H1 (cell line): ENCODE measurements at regions not wholly inside any gene's neighbourhood (a gene's known extent, or its start where the extent isn't known, plus 50 kb on each side); places are given as distances from the start of the nearest gene placed in this dataset.

Experiments
- CTCF ChIA-PET: fragments of 300-600 bp; sonication (Branson Sonifier 250); formaldehyde crosslinking; loops from one replicate; lab custom pipeline; 2021; ENCODE audit not compliant: partially characterized antibody; lab: Charles Lee
- POLR2A ChIA-PET: fragments of 300-600 bp; sonication (Branson Sonifier 250); formaldehyde crosslinking; loops from one replicate; lab custom pipeline; 2021; ENCODE audit warnings: inconsistent platforms; ENCODE audit not compliant: partially characterized antibody; lab: Charles Lee
- DNase-seq, 2 experiments: peaks; one replicate each; pipeline versions ENCODE4 v3.0.0 to v3.0.0-alpha.2; 2010 to 2022; ENCODE audit warnings: low spot score in 2 of 2, low read depth in 1 of 2, mixed read lengths in 1 of 2
- FAIRE-seq: peaks from 2 replicates; lab custom pipeline; 2011; peaks lifted over from hg19 to GRCh38; lab: Jason Lieb, UNC
- H2AFZ ChIP-seq: 2 replicates; pipeline ENCODE4 v1.8.1; 2012; ENCODE audit warnings: low read length, inconsistent platforms
- H2AK5ac ChIP-seq: 2 replicates; pipeline ENCODE4 v1.6.1; 2013; ENCODE audit warnings: low read depth, low read length
- H2BK120ac ChIP-seq: replicated peaks from 2 replicates; pipeline ENCODE3; 2013; ENCODE audit warnings: low read depth, low read length, inconsistent platforms
- H2BK12ac ChIP-seq: 2 replicates; pipeline ENCODE4 v1.6.1; 2013; ENCODE audit warnings: low read depth, low read length
- H2BK15ac ChIP-seq: 2 replicates; pipeline ENCODE4 v1.6.1; 2013; ENCODE audit warnings: low read length
- H2BK20ac ChIP-seq: 2 replicates; pipeline ENCODE4 v1.6.1; 2013; ENCODE audit warnings: low read length
- H2BK5ac ChIP-seq: 2 replicates; pipeline ENCODE4 v1.6.1; 2013; ENCODE audit warnings: low read depth, low read length
- H3K14ac ChIP-seq: 2 replicates; pipeline ENCODE4 v1.6.1; 2013; ENCODE audit warnings: inconsistent platforms; ENCODE audit not compliant: insufficient read length
- H3K18ac ChIP-seq: 2 replicates; pipeline ENCODE4 v1.6.1; 2013; ENCODE audit warnings: low read length; ENCODE audit errors: extremely low read depth
- H3K23ac ChIP-seq: 2 replicates; pipeline ENCODE4 v1.6.1; 2013; ENCODE audit warnings: inconsistent platforms; ENCODE audit not compliant: insufficient read length
- H3K23me2 ChIP-seq: 2 replicates; pipeline ENCODE4 v1.6.1; 2013; ENCODE audit warnings: low read depth, low read length
- H3K27ac ChIP-seq: 2 replicates; pipeline ENCODE4 v1.6.1; 2011; ENCODE audit warnings: low read depth, low read length, inconsistent platforms
- H3K27me3 ChIP-seq, 4 experiments: replicated peaks in 1 of 4; 1 replicate in 1 of 4; 2 replicates in 3 of 4; pipeline versions ENCODE4 v1.6.1 to v1.8.1; 2011 to 2013; ENCODE audit warnings: low read length in 3 of 4, mild to moderate bottlenecking in 3 of 4, inconsistent platforms in 2 of 4, mixed read lengths in 2 of 4, moderate library complexity in 1 of 4; ENCODE audit not compliant: control insufficient read depth in 3 of 4, insufficient read depth in 3 of 4; ENCODE audit errors: extremely low read depth in 1 of 4
- H3K36me3 ChIP-seq, 4 experiments: 2 replicates each; pipeline versions ENCODE4 v1.6.1 to v1.8.1; 2011 to 2013; ENCODE audit warnings: mild to moderate bottlenecking in 4 of 4, low read length in 3 of 4, moderate library complexity in 2 of 4, control low read depth in 1 of 4, inconsistent platforms in 1 of 4; ENCODE audit not compliant: insufficient read depth in 4 of 4, control insufficient read depth in 2 of 4
- H3K4ac ChIP-seq: replicated peaks from 2 replicates; pipeline ENCODE3; 2013; ENCODE audit warnings: low read length, low read depth, mixed read lengths, inconsistent platforms; ENCODE audit not compliant: insufficient read length
- H3K4me1 ChIP-seq, 4 experiments: replicated peaks in 1 of 4; 1 replicate in 1 of 4; 2 replicates in 3 of 4; pipeline versions ENCODE4 v1.6.1 to v1.8.1; 2011 to 2013; ENCODE audit warnings: low read length in 3 of 4, inconsistent platforms in 2 of 4, mixed read lengths in 1 of 4; ENCODE audit not compliant: insufficient read depth in 4 of 4, control insufficient read depth in 3 of 4
- H3K4me2 ChIP-seq, 2 experiments: 2 replicates each; pipeline versions ENCODE4 v1.6.1 to v1.8.1; 2011 to 2013; ENCODE audit warnings: low read depth in 2 of 2, low read length in 2 of 2, control low read depth in 1 of 2, inconsistent platforms in 1 of 2, mild to moderate bottlenecking in 1 of 2; ENCODE audit not compliant: insufficient read depth in 1 of 2
- H3K4me3 ChIP-seq, 4 experiments: fragments of 200-600, 300-600 bp in 1 of 4; sonication (generic), shearing (Covaris generic), sonication (Bioruptor Twin) in 1 of 4; 2 replicates each; pipeline versions ENCODE4 v1.5.1 to v1.8.1; 2011 to 2016; ENCODE audit warnings: low read length in 4 of 4, low read depth in 3 of 4, control low read depth in 2 of 4, inconsistent platforms in 2 of 4, mild to moderate bottlenecking in 2 of 4, mixed read lengths in 1 of 4, moderate library complexity in 1 of 4; ENCODE audit not compliant: insufficient read depth in 2 of 4; ENCODE audit errors: extremely low read depth in 1 of 4
- H3K56ac ChIP-seq: replicated peaks from 2 replicates; pipeline ENCODE3; 2013; ENCODE audit warnings: low read depth, mild to moderate bottlenecking, mixed read lengths, low read length, inconsistent platforms; ENCODE audit not compliant: insufficient read length
- H3K79me1 ChIP-seq: 2 replicates; pipeline ENCODE4 v1.6.1; 2013; ENCODE audit warnings: low read depth, low read length, control low read depth
- H3K79me2 ChIP-seq, 2 experiments: 2 replicates each; pipeline versions ENCODE4 v1.6.1 to v1.8.1; 2012 to 2013; ENCODE audit warnings: low read length in 2 of 2, mild to moderate bottlenecking in 2 of 2, inconsistent platforms in 1 of 2; ENCODE audit not compliant: insufficient read depth in 2 of 2, control insufficient read depth in 1 of 2
- H3K9ac ChIP-seq, 4 experiments: replicated peaks in 1 of 4; 1 replicate in 1 of 4; 2 replicates in 3 of 4; pipeline versions ENCODE4 v1.6.1 to v1.8.1; 2011 to 2013; ENCODE audit warnings: low read depth in 3 of 4, low read length in 3 of 4, control low read depth in 2 of 4, mild to moderate bottlenecking in 2 of 4, moderate library complexity in 2 of 4, inconsistent platforms in 1 of 4; ENCODE audit errors: extremely low read depth in 1 of 4
- H3K9me3 ChIP-seq, 2 experiments: 2 replicates each; pipeline versions ENCODE4 v1.6.1 to v1.8.1; 2012 to 2013; ENCODE audit warnings: mild to moderate bottlenecking in 2 of 2, moderate library complexity in 2 of 2, control low read depth in 1 of 2, inconsistent platforms in 1 of 2, low read depth in 1 of 2, low read length in 1 of 2, mixed read lengths in 1 of 2; ENCODE audit not compliant: insufficient read depth in 2 of 2
- H4K20me1 ChIP-seq, 2 experiments: replicated peaks in 1 of 2; 2 replicates each; pipeline versions ENCODE3 to v1.8.1; 2011 to 2013; ENCODE audit warnings: inconsistent platforms in 2 of 2, low read length in 2 of 2, mild to moderate bottlenecking in 1 of 2; ENCODE audit not compliant: insufficient read depth in 2 of 2, control insufficient read depth in 1 of 2
- H4K5ac ChIP-seq: 2 replicates; pipeline ENCODE4 v1.6.1; 2013; ENCODE audit warnings: low read length, low read depth, mixed read lengths, inconsistent platforms; ENCODE audit not compliant: insufficient read length
- H4K8ac ChIP-seq: 2 replicates; pipeline ENCODE4 v1.8.0; 2013; ENCODE audit warnings: mild to moderate bottlenecking, moderate library complexity, low read length, inconsistent platforms; ENCODE audit not compliant: insufficient read depth; ENCODE audit errors: extremely low read depth
- H4K91ac ChIP-seq: replicated peaks from 2 replicates; pipeline ENCODE3; 2013; ENCODE audit warnings: low read length, mixed read lengths, inconsistent platforms; ENCODE audit not compliant: insufficient read length
- BACH1 ChIP-seq: IDR thresholded peaks from 2 replicates; pipeline ENCODE4 v1.6.1; 2012; ENCODE audit warnings: low read length, improper control_type of control experiment
- BCL11A ChIP-seq, 2 experiments: IDR thresholded peaks; one replicate each; pipeline ENCODE4 v1.6.1; 2011; ENCODE audit warnings: low read depth in 2 of 2, low read length in 2 of 2, mild to moderate bottlenecking in 2 of 2
- BRCA1 ChIP-seq: IDR thresholded peaks from 2 replicates; pipeline ENCODE4 v1.6.1; 2012; ENCODE audit warnings: low read depth, low read length, improper control_type of control experiment
- CREB1 ChIP-seq: IDR thresholded peaks from 2 replicates; pipeline ENCODE4 v1.6.1; 2012; ENCODE audit warnings: inconsistent platforms
- HDAC2 ChIP-seq, 2 experiments: fragments of 300-600 bp in 1 of 2; sonication (generic) in 1 of 2; IDR thresholded peaks; 2 replicates each; pipeline ENCODE4 v1.6.1; 2011 to 2012; ENCODE audit warnings: low read depth in 2 of 2, low read length in 2 of 2, mild to moderate bottlenecking in 2 of 2, moderate library complexity in 2 of 2, borderline replicate concordance in 1 of 2, inconsistent platforms in 1 of 2
- KDM4A ChIP-seq: IDR thresholded peaks from one replicate; pipeline ENCODE4 v1.7.1; 2012; ENCODE audit warnings: low read depth, mild to moderate bottlenecking, moderate library complexity, low read length, inconsistent platforms; ENCODE audit not compliant: severe bottlenecking
- MAFK ChIP-seq: IDR thresholded peaks from 2 replicates; pipeline ENCODE4 v1.6.1; 2012; ENCODE audit warnings: low read depth, mild to moderate bottlenecking, improper control_type of control experiment, low read length
- RBBP5 ChIP-seq: IDR thresholded peaks from 2 replicates; pipeline ENCODE4 v1.7.1; 2012; ENCODE audit warnings: low read depth, mild to moderate bottlenecking, inconsistent platforms, low read length, moderate library complexity, borderline replicate concordance
- SIN3A ChIP-seq, 2 experiments: IDR thresholded peaks in 1 of 2; conservative IDR thresholded peaks in 1 of 2; 2 replicates each; pipeline ENCODE4 v1.6.1; 2011 to 2012; ENCODE audit warnings: low read length in 2 of 2, improper control_type of control experiment in 1 of 2, low read depth in 1 of 2, mild to moderate bottlenecking in 1 of 2
- SRF ChIP-seq: IDR thresholded peaks from 2 replicates; pipeline ENCODE4 v1.6.1; 2011; ENCODE audit warnings: mild to moderate bottlenecking, low read depth, low read length, moderate library complexity
- SUZ12 ChIP-seq: fragments of 200-600 bp; sonication (generic); IDR thresholded peaks from 2 replicates; pipeline ENCODE4 v1.6.1; 2012; ENCODE audit warnings: mild to moderate bottlenecking, inconsistent platforms, low read length, moderate library complexity, mixed read lengths
- TCF12 ChIP-seq: IDR thresholded peaks from 2 replicates; pipeline ENCODE4 v1.6.1; 2011; ENCODE audit warnings: low read depth, mild to moderate bottlenecking, low read length
- TF ChIP-seq, protein P1 (sequence below): IDR thresholded peaks from 2 replicates; pipeline ENCODE4 v1.6.1; 2012; ENCODE audit warnings: low read length, inconsistent platforms

GRCh38 chr15:34664418-34664817 is 81.0 kb upstream of the GOLGA8B start (continued):
- TF ChIP-seq CREB1 = no peak

GRCh38 chr15:34663101-34663500 is 79.7 kb upstream of the GOLGA8B start:
- no peak overlapping the region for H3K4me3 ChIP-seq
- H4K5ac ChIP-seq = no peak overlapping the region
- H3K4me2 ChIP-seq = no peak overlapping the region
- H2BK15ac ChIP-seq = no peak overlapping the region
- H2BK12ac ChIP-seq = no peak overlapping the region
- no peak overlapping the region for H3K9ac ChIP-seq
- H4K8ac ChIP-seq = no peak overlapping the region
- H2BK120ac ChIP-seq = no peak overlapping the region
- DNase-seq (no peak), FAIRE-seq (no peak)
- no peaks in the 10 kb centered on the region for H3K23me2 ChIP-seq
- no peak overlapping the region for H3K4ac ChIP-seq
- H2BK20ac ChIP-seq = no peak overlapping the region
- H2AK5ac ChIP-seq = no peak overlapping the region
- no peak overlapping the region for H3K18ac ChIP-seq
- no peaks in the 10 kb centered on the region for H3K36me3 ChIP-seq
- POLR2A ChIA-PET = no interaction called here
- no peaks in the 10 kb centered on the region for H4K20me1 ChIP-seq
- H4K91ac ChIP-seq = no peak overlapping the region
- no peaks in the 10 kb centered on the region for H3K4me1 ChIP-seq
- no peaks in the 10 kb centered on the region for H3K79me1 ChIP-seq
- H3K14ac ChIP-seq = no peak overlapping the region
- H3K27me3 ChIP-seq = no peaks in the 10 kb centered on the region
- H2AFZ ChIP-seq = no peak overlapping the region
- CTCF ChIA-PET = interaction anchor here (0.6 to 1.5 kb wide), 4 partner anchors 20 to 84 kb away, joined by 3 to 4 read pairs (median 4); no protein-coding TSS in a partner anchor
- no peak overlapping the region for H3K23ac ChIP-seq
- H2BK5ac ChIP-seq = no peak overlapping the region
- no peak overlapping the region for H3K27ac ChIP-seq
- H3K9me3 ChIP-seq = no peaks in the 10 kb centered on the region
- H3K56ac ChIP-seq = no peak overlapping the region
- H3K79me2 ChIP-seq = no peaks in the 10 kb centered on the region
- TF ChIP-seq, protein P1, sequence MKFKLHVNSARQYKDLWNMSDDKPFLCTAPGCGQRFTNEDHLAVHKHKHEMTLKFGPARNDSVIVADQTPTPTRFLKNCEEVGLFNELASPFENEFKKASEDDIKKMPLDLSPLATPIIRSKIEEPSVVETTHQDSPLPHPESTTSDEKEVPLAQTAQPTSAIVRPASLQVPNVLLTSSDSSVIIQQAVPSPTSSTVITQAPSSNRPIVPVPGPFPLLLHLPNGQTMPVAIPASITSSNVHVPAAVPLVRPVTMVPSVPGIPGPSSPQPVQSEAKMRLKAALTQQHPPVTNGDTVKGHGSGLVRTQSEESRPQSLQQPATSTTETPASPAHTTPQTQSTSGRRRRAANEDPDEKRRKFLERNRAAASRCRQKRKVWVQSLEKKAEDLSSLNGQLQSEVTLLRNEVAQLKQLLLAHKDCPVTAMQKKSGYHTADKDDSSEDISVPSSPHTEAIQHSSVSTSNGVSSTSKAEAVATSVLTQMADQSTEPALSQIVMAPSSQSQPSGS = no peak
- TF ChIP-seq BCL11A (IDR thresholded peaks at IDR 0.05; ENCODE audit: low read depth in 2 of 2, low read length in 2 of 2) (no peak), MAFK (no peak), HDAC2 (IDR thresholded peaks at IDR 0.05; ENCODE audit: borderline replicate concordance in 1 of 2, low read depth in 2 of 2, low read length in 2 of 2) (no peak), KDM4A (no peak), SIN3A (conservative IDR thresholded peaks at IDR 0.05 in 1 of 2, IDR thresholded peaks at IDR 0.05 in 1 of 2; ENCODE audit: low read depth in 1 of 2, low read length in 2 of 2) (no peak), BRCA1 (no peak), RBBP5 (no peak), TCF12 (no peak), SRF (no peak), BACH1 (no peak), SUZ12 (no peak)
